Heart right ventricle (tissue), 16 donors: ENCODE measurements at regions not wholly inside any gene's neighbourhood (a gene's known extent, or its start where the extent isn't known, plus 50 kb on each side); places are given as distances from the start of the nearest gene placed in this dataset.
"Not testable (repeated sequence)": the region's sequence is repeated elsewhere in the genome, so short reads cannot be mapped to it uniquely, and the experiment has no call there.

Experiments
- ATAC-seq, 8 donors: fragments of 200-7000 bp; cut with Tn5 transposase; one replicate each; pipeline ENCODE4 v1.9.1; 2020; ENCODE audit warnings: mild to moderate bottlenecking in 8 of 8, moderate library complexity in 8 of 8, moderate number of reproducible peaks in 1 of 8
- DNase-seq, 2 donors: peaks; one replicate each; pipeline ENCODE4 v3.0.0-alpha.2; 2020
- H3K27ac ChIP-seq, 10 donors: fragments of 200-600 bp; sonication (generic) in 2 of 10; one replicate each; pipeline versions ENCODE4 v1.5.0 to v1.8.0; 2020 to 2022; ENCODE audit warnings: mild to moderate bottlenecking in 3 of 10
- H3K27me3 ChIP-seq, 7 donors: fragments of 200-600 bp; one replicate each; pipeline ENCODE4 v1.8.0; 2021 to 2022; ENCODE audit warnings: mild to moderate bottlenecking in 2 of 7
- H3K36me3 ChIP-seq, 9 donors: fragments of 200-600 bp; sonication (generic) in 1 of 9; one replicate each; pipeline versions ENCODE4 v1.5.0 to v1.8.0; 2020 to 2022; ENCODE audit warnings: mild to moderate bottlenecking in 2 of 9
- H3K4me1 ChIP-seq, 9 donors: fragments of 200-600 bp; sonication (generic) in 1 of 9; one replicate each; pipeline versions ENCODE4 v1.5.0 to v1.8.0; 2020 to 2022; ENCODE audit warnings: mild to moderate bottlenecking in 4 of 9
- H3K4me3 ChIP-seq, 10 donors: fragments of 200-600 bp; sonication (generic) in 2 of 10; one replicate each; pipeline versions ENCODE4 v1.5.0 to v1.8.0; 2020 to 2022; ENCODE audit warnings: mild to moderate bottlenecking in 7 of 10, moderate library complexity in 2 of 10
- H3K9me3 ChIP-seq, 11 donors: fragments of 200-600 bp in 10 of 11; sonication (generic) in 2 of 11; one replicate each; pipeline versions ENCODE4 v1.5.0 to v1.8.0; 2013 to 2022; ENCODE audit warnings: mild to moderate bottlenecking in 2 of 11, control low read depth in 1 of 11, moderate library complexity in 1 of 11
- CTCF ChIP-seq, 9 donors: fragments of 200-600 bp; sonication (generic) in 2 of 9; IDR thresholded peaks; one replicate each; pipeline versions ENCODE4 v1.5.0 to v1.8.0; 2021 to 2022; ENCODE audit warnings: antibody characterized with exemption in 9 of 9, mild to moderate bottlenecking in 5 of 9, moderate library complexity in 1 of 9
- WGBS, 2 donors: extraction: QIAGEN DNeasy Blood & Tissue Kit; methylation state at CpG; one replicate each; pipeline ENCODE4 v1.1.7; 2013; ENCODE audit warnings: inconsistent platforms in 1 of 2; 5-methylcytosine and 5-hydroxymethylcytosine counted together
- intact Hi-C, 10 donors: fragments of 100-400 bp; cut with DNase I; formaldehyde crosslinking; loops; one replicate each; pipeline versions ENCODE4 v1.11.1 to v1.14.2; 2022
- donor health status: Arrhythmogenic right ventricular cardiomyopathy.
- donor health status: ischemic (EF 13 %, LVEDD 7.1; RV severe dilation, severe dysfunction).
- donor health status: healthy with polysubstance abuse.
- donor health status: DM: no; HTN: yes; CAD: no.
- donor health status: DM: no; HTN: no; CAD: no.
- donor health status: ischemic (EF 25% LVEDD 6.9; RV normal size, moderate dysfunction).
- donor health status: ischemic (EF 25% LVEDD 5.7; RV mildly dilated, moderate dysfunction).
- donor health status: healthy.
- donor health status: DM: yes; HTN: yes; CAD: no.
- donor health status: Ischemic cardiomyopathy.
- donor health status: ischemic (EF 35%, LVEDD 5.7; RV mildly dilated, moderate dysfunction).
- donor health status: nonischemic (EF 11% LVEDD 7.7; RV severe dilation, severe dysfunction).
- donor health status: DM: yes; HTN: yes; CAD: no.
- donor health status: PGD.
- donor health status: ischemic (EF 29% LVEDD 5.4; RV normal size, mild dysfunction).
- donor health status: nonischemic (EF 23%, LVEDD 6.1; RV moderate dilation, normal function).

DNA sequence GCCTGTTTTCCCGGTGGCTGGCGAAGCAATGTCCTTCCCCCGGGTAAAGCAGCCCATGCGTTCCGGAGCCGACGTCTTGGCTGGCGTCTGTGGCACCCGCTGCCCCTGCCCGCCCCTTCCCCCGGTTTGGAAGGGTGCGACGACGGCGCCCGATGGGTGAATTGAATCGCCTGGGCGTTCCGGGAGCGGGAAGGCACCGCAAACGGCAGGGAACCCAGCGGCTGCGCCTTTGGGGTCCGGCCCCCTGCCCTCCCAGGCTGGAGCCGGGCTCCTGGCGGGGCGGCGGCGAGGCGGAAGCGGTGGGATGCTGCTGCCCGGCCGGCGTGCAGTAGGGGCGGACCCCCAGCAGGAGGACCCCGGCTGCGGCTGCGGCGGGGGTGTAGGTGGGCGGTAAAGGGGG is 123.6 kb upstream of the RHOU start:
- H3K27ac ChIP-seq, DNase-seq, H3K9me3 ChIP-seq, H3K4me1 ChIP-seq, H3K36me3 ChIP-seq, H3K4me3 ChIP-seq, intact Hi-C loops, ATAC-seq, H3K27me3 ChIP-seq: not testable (repeated sequence)
- 93% methylated on average over 9 of the region's 41 CpGs; no CpG with 5 or more reads in 1 of the 2 donors for WGBS, 2 donors

- H3K36me3 ChIP-seq, ATAC-seq, intact Hi-C loops, DNase-seq, H3K4me3 ChIP-seq, H3K27me3 ChIP-seq, H3K4me1 ChIP-seq, H3K27ac ChIP-seq, H3K9me3 ChIP-seq: not testable (repeated sequence)
- WGBS, 2 donors = 40 to 93% methylated on average over 9 to 20 of the region's 52 CpGs
Observed at GRCh38 chr1:228622002-228622716, 113.1 kb upstream of the RHOU start.

DNA sequence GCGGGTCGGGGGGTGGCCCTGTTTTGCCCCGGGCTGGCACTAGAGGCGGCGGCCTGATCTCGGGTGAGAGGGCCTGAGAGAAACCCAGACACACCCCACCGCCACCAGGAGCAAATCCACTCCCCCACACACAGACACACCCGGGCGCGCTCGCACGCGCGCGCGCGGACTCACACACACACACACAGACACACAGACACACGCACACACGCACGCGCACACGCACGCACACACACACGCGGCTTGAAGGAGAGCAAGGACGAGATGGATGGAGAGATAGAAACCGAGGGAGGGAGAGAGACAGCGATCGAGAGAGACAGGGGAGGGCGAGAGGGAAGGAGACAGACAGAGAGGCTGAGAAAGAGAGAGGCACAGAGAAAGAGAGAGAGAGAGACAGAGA is 108.8 kb upstream of the RHOU start:
- ATAC-seq, intact Hi-C loops, H3K27me3 ChIP-seq, DNase-seq, H3K9me3 ChIP-seq, H3K36me3 ChIP-seq, H3K4me3 ChIP-seq, H3K4me1 ChIP-seq, H3K27ac ChIP-seq: not testable (repeated sequence)
- 92% methylated on average over 19 of the region's 30 CpGs; no CpG with 5 or more reads in 1 of the 2 donors for WGBS, 2 donors

GRCh38 chr1:228632858-228633257 is 102.4 kb upstream of the RHOU start:
- 87% methylated on average over 15 of the region's 42 CpGs; no CpG with 5 or more reads in 1 of the 2 donors for WGBS, 2 donors
- DNase-seq, ATAC-seq: not testable (repeated sequence)

GRCh38 chr1:228635304-228635703 is 100.0 kb upstream of the RHOU start:
- H3K4me3 ChIP-seq = peak overlapping the region in 8 of 10 donors; percentile 26 to 48 (median 39)
- 42 to 51% methylated on average over 35 to 40 of the region's 40 CpGs for WGBS, 2 donors
- H3K27ac ChIP-seq, H3K27me3 ChIP-seq, H3K36me3 ChIP-seq, intact Hi-C loops, ATAC-seq, H3K4me1 ChIP-seq, H3K9me3 ChIP-seq: not testable (repeated sequence)
- DNase-seq = peak; percentile 51 to 75

More at GRCh38 chr1:228632858-228633257, 102.4 kb upstream of the RHOU start:
- H3K27me3 ChIP-seq, H3K9me3 ChIP-seq, H3K36me3 ChIP-seq, H3K27ac ChIP-seq, H3K4me1 ChIP-seq, intact Hi-C loops: not testable (repeated sequence)
- H3K4me3 ChIP-seq = peak overlapping the region in 2 of 10 donors; percentile 28 to 38

- H3K4me1 ChIP-seq, DNase-seq, H3K27ac ChIP-seq, ATAC-seq, intact Hi-C loops, H3K36me3 ChIP-seq, H3K9me3 ChIP-seq, H3K27me3 ChIP-seq: not testable (repeated sequence)
- WGBS, 2 donors = 16% methylated on average over 14 of the region's 39 CpGs; no CpG with 5 or more reads in 1 of the 2 donors
- peak overlapping the region in 1 of 10 donors; percentile 33 for H3K4me3 ChIP-seq
Observed at GRCh38 chr1:228637529-228637928, 97.8 kb upstream of the RHOU start.

GRCh38 chr1:228646717-228647522 is 88.4 kb upstream of the RHOU start:
- peaks cover 6 to 54% (median 52%) of the 10 kb centered on the region in 7 donors for H3K27me3 ChIP-seq
- intact Hi-C loops = no loop called here
- peak overlapping the region in 2 of 10 donors; percentile 22 to 23 for H3K27ac ChIP-seq

More at GRCh38 chr1:228646717-228647522, 88.4 kb upstream of the RHOU start:
- TF ChIP-seq CTCF (IDR thresholded peaks at IDR 0.05) = no peak
- Histone ChIP-seq H3K36me3 (no peaks in the 10 kb centered on the region), H3K9me3 (no peaks in the 10 kb centered on the region), H3K4me3 (peak overlapping the region; percentile 3 to 55 (median 46)), H3K4me1 (peaks cover 3 to 22% (median 19%) of the 10 kb centered on the region in 9 donors)
- 1% methylated on average over 49 of the region's 49 CpGs for WGBS, 2 donors
- ATAC-seq (peak; percentile 56 to 82 (median 68)), DNase-seq (no peak)
